ENCODE measurements at regions not wholly inside any gene's neighbourhood (a gene's known extent, or its start where the extent isn't known, plus 50 kb on each side); places are given as distances from the start of the nearest gene placed in this dataset.

DNA sequence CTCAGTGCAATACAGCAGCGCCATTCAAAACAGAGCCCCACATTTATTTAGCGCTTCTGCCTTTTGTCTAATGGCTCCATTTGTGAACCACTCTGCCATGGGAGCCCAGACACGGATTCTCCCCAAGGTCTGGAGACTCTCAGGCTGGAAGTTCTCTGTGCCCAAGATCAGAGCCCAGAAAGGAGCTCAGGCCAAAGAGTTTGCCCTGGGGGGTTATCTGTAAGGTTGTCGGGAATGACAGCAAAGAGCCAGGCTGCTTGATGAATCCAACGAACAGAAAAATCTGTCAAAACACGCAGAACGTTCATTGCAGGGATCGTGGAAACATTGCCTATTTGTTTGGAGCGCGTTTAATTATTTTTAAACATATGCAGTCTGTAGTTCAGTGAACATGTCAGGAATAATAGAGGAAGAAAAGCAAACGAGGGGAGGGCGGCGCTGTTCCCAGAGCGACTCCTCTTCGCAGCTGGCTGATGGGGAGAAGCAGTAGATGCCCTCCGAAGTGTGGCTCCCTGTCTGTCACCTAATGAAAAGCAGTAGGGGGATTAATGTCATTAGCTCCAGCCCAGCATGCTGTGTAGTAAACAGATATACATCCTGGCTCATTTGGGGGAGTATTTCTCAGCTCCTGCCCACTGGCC lies 464.9 kb upstream of the MPDZ start:
- no peak for DNase-seq

GRCh38 chr9:13737885-13738284 lies 458.4 kb upstream of the MPDZ start:
- DNase-seq, result no peak

DNA sequence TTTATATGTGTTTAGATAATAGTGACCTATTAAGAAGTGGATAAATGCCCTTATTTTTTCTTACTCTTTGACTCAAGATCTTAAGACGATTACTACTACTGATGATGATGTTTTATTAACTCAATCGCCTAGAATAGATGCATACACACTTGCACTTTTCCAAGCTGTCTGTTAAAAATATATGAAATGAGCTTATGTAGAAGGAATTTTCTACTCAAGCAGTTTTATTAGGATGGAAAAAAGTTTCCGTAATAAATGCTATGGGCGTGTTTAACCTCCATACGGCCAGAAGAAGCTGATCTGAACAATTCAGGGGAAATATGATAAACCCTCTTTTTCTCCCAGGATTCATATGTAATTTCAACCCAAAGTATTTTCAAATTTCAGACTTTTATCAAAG lies 455.7 kb upstream of the MPDZ start:
- peak; percentile 56 for DNase-seq

GRCh38 chr9:13734601-13735000 lies 455.1 kb upstream of the MPDZ start:
- peak; percentile 66 for DNase-seq

DNA sequence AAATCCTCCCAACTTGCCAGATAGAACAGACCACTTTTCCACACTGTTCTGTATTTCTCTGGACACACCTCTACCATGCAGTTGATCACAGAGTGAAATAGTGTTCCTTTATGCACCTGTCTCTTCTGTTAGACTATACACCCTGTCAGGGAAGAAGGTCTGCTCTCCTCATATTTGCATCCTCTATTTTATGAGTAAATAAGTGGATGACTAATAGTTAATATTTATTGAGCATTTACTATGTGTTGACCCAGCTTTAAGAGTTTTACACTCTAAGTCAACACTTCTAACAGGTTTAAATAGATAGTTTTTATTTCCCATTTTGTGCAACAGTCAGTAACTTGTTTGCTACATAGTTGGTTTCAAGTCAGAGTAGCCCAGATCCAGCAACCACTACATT lies 452.8 kb upstream of the MPDZ start:
- DNase-seq, result no peak

DNA sequence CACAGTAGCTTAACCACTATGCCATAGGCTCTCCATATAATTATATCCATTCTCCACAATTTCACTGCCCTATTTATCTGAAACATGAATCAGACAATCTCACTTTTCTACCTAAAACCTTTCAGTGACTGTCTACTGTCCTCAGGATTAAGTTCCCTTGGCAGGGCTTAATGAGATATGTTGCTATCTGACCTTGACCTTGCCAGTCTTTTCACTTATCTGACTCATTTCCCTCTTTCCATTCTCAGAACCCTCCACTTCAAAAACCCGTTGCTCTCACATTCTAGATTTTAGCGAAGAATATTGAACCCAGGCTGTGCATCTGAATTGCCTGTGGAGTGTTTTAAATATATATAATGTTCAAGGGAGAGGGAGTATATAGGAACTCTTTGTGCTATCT lies 452.1 kb upstream of the MPDZ start:
- no peak for DNase-seq

DNA sequence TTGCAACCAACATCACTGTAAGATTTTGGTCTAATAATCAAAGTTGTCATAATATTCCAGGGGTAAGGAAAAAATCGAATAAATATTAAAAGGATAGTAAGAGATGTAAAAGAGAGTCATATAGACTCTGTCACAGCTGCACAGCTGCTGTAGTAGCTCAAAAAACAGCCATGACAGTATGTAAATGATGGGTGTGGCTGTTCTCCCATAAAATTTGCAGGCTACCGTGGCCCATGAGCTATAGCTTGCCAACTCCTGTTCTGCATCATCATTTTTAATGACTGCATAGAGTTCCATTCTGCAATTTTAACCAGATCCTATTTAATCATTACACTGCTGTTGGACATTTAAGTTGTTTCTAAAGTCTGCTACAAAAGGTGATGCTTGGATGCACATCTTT lies 450.5 kb upstream of the MPDZ start:
- DNase-seq, result no peak

- DNase-seq, result peak; percentile 56
These were observed 449.7 kb upstream of the MPDZ start for GRCh38 chr9:13728917-13729811.

DNA sequence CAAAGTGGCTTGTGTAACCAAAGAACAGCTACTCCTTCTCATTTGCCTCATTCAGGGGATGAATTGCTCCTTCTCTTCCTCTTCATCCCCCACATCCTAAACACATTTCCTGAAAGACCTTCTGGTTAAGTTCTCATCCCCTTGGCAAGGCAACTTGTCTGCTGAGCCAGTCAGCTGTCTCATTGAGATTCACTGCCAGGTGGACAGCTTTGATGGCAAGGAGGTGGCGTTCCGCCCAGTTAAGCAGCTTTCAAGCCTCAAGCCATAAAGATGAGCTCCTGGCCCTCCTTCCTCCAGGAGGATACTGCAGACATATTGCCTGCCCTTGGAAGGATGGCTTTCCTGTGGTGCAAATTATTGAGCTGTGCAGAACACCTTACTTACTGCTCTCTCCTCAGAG lies 448.6 kb upstream of the MPDZ start:
- DNase-seq, result peak; percentile 84

- no peak for DNase-seq
These were observed 447.3 kb upstream of the MPDZ start for GRCh38 chr9:13726746-13727145.

- DNase-seq, result no peak
These were observed 446.0 kb upstream of the MPDZ start for GRCh38 chr9:13725516-13725915.

- DNase-seq, result no peak
These were observed 442.2 kb upstream of the MPDZ start for GRCh38 chr9:13721481-13722235.

DNA sequence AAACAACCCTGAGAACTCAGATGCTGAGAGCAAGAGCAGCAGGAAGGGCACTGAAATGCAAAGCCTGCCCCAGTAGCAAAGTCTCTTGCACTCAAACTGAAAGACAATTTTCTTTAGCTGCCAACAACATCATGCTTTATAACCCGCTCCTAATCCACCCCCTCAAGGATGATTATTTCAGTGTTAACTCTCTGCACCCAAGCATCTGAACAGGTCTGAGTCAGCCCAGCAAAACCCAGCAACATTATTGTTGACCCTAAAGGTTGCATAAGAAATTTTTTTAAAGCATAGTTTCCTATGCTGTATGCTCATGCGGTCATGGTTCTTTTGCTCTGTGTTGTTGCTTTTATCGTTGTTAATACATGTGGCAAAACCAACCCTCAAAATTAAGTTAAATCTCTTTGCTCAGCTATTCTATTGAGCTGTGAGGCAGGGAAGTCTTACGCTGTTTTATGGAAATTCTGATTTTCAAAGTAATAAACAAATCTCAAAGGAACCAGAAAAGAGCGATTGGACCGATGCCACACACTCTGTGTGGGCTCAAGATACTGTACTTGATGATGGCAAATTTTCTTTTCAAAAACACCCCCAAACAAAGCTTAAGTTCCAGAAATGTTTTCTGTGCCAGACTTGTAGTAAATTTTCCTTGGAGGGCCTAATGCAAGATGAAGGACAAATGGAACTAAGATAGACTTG lies 440.6 kb upstream of the MPDZ start:
- no peak for DNase-seq

DNA sequence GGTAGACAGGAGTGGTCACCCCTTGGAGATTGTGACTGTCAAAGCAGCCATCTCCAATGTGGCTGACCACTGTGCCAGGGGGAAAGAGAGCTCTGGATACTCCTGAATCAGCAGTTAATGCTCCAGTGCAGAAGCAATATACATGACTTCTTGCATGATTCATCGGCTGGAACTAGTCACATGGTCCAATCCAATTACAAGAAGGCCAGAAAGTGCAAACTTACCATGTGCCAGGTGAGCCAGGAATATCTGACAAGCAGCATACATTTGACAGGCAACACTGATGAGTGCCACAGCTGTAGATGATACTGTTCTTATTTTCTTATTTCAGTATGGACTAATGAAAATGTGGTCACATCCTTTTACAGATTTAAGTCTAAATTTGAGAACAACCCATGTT lies 440.0 kb upstream of the MPDZ start:
- no peak for DNase-seq

DNA sequence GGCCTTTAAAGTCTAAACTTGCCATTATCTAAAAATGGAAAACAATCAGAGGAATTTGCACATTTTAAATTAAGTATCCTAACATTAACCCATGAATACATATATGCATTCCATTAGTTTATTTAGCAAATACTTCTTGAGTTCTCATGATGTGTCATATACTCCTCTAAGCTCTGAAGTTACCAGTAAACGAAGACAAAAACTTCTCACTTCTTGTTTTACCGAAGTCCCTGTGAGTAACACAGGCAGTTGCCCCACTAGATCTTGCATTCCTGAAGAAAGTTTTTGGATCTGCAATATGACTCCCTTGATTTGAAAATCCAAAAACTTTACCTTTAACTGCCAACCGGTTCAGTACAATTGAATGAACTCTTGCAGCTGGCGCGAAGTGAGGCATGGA lies 439.0 kb upstream of the MPDZ start:
- no peak for DNase-seq

GRCh38 chr9:13718086-13718485 lies 438.6 kb upstream of the MPDZ start:
- no peak for DNase-seq

GRCh38 chr9:13717322-13718054 lies 438.0 kb upstream of the MPDZ start:
- DNase-seq, result no peak

DNA sequence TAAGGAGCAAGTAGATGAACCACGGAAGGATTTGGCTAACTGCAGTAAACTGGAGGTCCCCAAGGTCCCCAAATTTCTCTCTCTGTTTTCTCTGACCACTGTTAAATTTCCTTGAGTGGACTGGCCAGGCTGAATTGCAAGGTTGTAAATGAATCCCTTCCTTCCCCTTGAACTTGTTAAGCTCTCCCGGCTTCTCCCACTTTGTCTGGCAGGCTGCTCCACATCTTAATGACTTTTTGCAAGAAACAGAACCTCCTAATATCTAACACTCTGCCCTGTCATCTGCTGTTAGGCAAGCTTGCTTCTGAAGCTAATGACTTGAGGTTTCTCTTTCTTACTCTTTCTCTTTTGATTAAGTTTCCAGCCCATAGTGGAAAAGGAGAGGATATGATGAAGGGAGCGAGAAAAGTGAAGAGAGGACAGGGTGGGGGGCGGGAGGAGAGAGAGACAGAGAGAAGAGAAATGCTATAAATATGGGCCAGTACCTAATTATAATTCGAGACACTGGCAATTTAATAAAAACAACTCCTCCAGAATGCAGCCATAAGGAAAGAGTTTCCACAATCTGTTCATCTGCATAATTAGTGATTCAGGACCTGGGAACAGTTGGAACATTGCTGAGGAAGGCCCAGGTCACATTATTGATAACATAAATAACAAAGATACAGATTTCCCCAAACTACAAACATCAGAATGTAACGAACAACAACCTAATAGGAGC lies 437.3 kb upstream of the MPDZ start:
- no peak for DNase-seq

DNA sequence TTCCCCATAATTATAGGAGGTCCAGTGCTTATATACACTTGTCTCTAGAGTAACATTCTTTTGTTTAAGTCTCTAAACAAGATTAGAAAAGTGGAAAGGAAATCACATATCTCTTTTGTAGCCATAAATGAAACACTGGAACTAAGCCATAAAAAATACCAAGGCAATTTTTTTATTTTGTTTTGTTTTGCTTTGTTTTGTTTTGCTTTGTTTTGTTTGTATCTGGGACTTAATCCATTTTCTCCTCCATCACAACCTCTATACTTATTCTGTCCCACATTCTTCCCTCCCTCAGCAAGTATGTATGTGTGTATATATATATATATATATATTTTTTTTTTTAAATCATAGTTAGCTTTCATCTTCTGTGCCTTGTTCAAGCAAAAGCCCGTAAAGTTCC lies 436.6 kb upstream of the MPDZ start:
- DNase-seq, result no peak

- DNase-seq, result no peak
These were observed 435.9 kb upstream of the MPDZ start for GRCh38 chr9:13715430-13715829.

Data from hindlimb muscle (tissue), 1 donor.